ENCODE measurements at regions not wholly inside any gene's neighbourhood (a gene's known extent, or its start where the extent isn't known, plus 50 kb on each side); places are given as distances from the start of the nearest gene placed in this dataset.
"Not testable (repeated sequence)": the region's sequence is repeated elsewhere in the genome, so short reads cannot be mapped to it uniquely, and the experiment has no call there.

DNA sequence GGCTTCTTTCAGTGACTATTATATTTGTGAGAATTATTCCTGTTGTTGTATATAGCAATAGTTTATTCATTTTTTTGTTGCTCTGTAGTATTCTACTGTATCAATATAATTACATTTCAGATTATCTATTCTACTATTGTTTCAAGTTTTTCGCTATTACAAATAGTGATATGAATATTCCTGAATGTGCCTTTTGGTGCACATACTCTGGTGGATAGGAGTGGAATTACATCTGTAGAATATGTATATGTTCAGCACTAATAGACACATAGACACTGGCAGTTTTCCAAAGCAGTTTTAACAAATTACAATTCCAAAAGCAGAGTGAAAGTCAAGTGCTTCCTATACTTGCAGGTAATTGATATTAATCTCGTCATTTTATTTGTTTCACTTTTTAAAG lies 696.2 kb upstream of the PRMT6 start:
- DNase-seq = no peak

DNA sequence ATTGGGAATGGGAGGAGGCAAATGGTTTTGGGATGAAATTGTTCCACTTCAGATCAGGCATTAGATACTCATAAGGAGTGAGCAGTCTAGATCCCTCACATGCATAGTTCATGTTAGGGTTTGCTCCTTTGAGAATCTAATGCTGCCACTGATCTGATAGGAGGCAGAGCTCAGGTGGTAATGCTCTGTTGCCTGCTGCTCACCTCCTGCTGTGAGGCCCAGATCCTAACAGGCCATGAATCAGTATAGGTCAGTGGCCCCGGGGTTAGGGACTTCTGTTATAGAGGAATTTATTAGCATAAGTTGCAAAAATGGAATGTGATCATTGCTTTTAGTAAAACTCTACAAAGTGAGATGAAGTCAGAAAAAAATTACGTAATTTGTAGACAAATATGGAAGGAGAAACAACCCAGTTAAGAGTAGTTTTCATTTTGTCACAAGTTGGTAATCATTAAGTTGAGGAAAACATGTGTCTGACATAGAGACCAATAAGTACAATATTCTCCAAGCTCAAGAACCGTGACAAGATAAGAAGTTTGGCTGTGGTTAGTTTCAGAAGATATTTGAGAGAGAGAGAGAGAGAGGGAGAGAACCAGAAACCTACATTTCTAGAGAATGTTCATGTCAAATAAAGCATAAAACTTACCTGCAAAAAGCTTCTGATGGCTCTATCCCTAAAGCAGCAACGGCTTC lies 689.7 kb upstream of the PRMT6 start:
- DNase-seq = no peak

DNA sequence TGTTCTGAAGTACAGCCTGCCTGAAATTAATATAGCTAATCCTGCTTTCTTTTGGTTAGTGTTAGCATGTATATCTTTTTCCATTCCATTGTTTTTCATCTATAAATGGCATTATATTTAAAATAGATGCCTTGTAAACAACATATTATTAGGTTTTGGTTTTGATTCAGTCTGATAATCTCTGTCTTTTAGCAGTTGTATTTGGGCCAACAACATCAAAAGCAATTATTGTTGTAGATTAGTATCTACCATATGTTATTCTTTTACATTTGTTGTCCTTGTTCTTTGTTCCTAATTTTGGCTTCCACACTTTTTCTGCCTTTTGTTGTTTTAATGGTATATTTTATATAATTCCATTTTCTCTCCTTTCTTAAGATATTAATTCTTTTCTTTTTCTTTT lies 678.2 kb upstream of the PRMT6 start:
- no peak for DNase-seq

DNA sequence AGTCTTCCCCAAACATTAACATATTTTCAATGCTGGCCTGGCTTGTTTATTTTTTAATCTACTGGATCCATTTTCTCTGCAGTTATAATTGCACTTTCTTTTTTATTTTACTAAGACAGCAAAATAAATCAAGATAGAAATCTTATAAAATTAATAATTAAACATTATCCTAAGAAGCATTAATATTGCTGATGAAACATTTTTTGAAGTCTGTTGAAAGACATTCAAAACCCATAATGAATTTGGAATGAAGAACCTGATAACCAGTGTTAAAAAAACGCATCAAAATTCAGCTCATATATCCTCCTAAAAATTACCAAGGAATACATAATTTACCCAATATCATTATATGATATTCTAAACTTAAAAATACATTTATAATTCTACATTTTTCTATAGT lies 675.7 kb upstream of the PRMT6 start:
- DNase-seq = no peak

DNA sequence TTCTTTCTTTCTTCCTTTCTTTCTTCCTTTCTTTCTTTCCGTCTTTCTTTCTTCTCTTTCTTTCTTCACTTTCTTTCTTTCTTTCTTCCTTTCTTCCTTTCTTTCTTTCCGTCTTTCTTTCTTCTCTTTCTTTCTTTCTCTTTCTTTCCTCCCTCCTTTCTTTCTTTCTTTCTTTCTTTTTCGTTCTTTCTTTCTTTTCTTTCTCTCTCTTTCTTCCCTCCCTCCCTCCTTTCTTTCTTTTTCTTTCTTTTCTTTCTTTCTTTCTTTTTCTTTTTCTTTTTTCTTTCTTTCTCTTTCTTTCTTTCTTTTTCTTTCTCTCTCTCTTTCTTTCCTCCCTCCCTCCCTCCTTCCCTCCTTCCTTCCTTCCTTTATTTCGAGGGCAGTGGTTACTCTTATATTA lies 667.3 kb upstream of the PRMT6 start:
- not testable (repeated sequence) for DNase-seq

DNA sequence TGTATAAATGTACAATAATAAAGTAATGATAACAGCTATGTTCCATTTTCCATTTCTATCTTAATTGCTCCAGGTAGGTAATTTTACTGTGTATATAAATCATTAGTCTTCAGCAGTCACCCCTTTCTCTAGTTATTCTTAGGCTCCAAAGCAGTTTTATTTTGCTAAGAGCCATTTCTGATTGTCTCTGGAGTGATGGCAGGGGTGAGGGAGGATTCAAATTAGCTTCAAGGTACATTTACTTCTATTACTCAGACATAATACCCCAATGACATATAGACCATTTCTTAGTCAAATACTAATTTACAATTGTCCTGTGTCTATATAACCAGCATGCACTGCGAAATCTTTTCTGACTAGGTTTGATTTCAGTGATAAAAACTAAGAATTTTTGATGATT lies 663.4 kb upstream of the PRMT6 start:
- DNase-seq = no peak

DNA sequence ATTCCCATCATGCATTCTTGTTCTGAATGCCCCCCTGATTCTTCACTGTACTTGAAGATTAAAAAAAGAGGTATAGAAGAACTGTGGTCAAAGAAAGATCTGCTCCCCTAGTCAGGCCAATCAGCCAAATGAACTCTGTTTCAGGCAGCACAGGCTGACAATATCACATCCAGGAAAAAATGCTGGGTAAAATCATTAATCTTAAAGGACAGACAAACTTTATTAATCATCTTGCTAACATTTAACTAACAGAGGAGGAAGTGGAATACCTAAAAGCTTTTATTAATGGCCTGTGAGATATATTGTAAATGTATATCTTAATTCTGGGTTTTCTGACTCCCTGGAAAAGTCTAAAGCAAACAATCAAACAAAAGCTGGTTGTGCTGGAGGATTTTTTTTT lies 660.5 kb upstream of the PRMT6 start:
- DNase-seq = no peak

DNA sequence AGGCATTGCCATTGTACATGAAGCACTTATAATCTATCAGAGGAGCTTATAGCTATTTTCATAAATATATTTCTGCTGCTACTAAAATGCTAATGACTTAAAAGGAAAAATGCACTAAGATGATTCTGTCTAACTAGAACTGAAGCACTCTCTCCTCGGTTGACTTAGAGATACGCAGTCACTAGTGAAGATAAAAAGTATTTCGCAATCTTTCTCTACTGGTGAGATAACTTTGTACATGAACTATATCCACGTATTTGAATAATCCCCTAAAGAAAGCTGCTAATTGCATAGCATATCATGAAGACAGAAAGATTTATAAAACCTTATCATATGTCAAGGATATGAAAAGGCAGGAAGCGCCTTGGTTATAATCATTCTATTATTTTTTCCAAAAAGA lies 658.1 kb upstream of the PRMT6 start:
- no peak for DNase-seq

DNA sequence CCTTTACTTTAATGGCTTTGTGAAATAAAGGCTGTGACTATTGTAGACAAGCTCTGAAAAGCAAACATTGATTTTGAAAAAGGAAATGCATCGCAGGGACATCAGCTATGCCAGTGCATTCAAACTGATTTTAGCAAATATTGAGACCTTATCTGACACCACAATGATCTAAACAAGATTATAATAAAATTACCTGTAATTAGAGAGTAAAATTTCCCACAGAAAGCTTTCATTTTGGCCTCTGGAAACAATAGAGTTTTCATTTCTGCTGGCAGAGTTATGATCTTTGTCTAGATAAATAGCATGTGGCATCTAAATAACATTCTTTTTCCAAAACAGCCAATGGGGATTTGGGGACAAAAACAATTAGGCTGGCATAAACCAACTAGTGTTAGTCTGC lies 650.4 kb upstream of the PRMT6 start:
- DNase-seq = no peak

DNA sequence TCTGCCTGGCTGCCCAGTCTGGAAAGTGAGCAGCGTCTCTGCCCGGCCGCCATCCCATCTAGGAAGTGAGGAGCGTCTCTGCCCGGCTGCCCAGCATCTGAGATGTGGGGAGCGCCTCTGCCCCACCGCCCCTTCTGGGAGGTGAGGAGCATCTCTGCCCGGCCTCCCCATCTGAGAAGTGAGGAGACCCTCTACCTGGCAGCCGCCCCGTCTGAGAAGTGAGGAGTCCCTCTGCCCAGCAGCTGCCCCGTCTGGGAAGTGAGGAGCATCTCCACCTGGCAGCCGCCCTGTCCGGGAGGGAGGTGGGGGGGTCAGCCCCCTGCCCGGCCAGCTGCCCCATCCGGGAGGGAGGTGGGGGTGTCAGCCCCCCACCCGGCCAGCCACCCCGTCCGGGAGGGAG lies 644.2 kb upstream of the PRMT6 start:
- DNase-seq = not testable (repeated sequence)

DNA sequence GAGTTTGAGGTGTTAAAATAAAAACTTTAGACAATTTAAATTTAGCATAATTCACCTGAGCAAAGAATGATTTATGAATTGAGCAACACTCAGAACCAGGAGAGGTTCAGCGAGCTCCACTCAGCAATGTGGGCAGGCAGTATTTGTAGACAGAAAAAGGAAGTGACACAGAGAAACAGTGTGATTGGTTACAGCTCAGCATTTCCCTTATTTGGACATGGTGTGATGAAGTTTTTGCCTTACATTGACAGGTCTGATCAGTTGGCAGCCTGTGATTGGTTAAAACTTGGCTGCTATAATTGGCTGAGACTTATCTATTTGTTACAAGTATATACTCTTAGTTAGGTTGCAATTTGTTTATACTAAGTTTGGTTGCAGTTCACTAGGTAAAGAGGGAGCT lies 621.2 kb upstream of the PRMT6 start:
- no peak for DNase-seq

DNA sequence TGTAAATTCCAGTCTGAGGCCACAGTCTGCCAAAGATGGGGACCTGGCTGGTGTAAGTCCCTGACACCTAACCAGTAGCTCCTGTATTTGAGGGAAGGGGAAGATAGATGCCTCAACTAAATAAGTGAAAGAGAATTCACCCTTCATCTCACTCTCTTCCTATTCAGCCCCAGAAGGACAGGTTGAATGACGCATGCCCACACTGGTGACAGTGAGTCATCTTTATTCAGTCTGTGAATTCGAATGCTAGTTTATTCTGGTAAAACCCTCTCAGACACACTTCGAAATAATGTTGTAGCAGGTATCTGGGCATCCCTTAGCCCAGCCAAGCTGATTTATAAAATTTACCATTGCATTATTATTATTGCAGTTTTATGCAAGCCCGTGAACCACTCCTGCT lies 617.0 kb upstream of the PRMT6 start:
- DNase-seq = no peak

DNA sequence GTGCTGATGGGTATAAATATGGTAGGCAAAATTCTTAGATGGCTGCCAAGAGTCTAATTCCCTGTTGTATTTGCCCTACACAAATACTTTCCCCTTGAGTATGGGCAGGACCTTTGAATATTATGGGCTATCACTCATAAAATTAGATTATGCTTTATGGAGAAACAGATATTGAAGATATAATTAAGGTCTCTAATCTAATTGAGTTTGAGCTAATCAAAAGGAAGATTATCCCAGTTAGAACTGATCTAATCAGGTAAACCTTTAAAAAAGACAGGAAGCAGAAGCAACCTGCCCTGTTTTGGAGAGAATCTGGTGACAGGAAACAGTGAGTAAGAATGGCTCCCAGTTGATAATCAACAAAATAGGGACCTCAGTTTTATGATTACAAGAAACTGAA lies 609.0 kb upstream of the PRMT6 start:
- DNase-seq = no peak

DNA sequence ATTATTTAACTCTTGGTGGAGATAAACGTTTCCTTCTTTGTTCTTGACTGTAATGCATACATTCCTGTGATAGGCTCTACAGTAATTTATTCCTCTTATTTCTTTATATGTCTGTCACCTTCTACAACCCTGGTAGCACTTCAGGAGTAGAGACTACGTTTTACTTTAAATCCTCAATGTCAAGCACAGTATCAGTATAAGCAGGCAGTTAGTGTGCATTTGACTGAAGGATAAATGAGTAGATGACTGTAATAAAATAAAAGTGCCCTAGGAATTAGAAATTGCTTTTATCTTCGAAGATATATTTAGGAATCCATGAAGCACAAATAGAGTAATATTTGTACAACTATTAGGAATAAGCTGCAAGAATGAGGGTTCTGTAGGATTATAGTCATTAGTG lies 599.6 kb upstream of the PRMT6 start:
- no peak for DNase-seq

DNA sequence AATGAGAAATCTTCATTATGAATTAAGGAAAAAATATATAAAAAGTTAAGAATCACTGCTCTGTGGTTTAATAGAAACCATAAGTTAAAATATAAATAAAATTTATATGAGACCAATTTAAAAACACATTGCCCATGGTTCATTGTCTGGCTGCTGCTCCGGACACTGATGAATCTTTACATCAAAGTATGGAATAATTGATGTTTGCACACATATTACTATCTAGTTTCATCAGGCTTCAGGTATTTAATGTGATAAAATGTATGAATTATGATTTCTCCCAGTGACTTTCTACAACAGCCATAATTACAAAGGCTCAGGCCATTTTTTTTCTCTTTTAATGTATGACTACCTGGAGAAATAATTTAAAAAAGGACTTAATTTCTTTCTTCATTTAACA lies 599.1 kb upstream of the PRMT6 start:
- no peak for DNase-seq

DNA sequence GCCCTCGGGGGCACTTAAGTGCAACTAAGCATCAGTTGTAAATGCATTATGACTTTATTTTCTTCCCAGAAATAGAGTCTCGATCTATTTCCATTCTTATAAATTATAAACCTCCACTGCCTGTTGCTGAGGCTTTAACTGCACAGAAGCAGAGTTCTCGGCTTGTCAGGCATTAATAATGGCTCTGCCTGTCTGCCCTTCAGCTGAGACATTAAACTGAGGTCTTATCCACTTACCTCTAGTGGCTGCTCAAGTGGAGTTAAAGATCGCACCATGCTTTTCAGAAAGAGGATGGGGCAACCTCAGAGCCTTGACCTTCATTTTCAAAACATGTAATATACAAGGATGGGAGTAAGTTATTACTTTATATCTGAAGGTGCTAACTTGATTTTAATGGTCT lies 597.6 kb upstream of the PRMT6 start:
- DNase-seq = no peak

DNA sequence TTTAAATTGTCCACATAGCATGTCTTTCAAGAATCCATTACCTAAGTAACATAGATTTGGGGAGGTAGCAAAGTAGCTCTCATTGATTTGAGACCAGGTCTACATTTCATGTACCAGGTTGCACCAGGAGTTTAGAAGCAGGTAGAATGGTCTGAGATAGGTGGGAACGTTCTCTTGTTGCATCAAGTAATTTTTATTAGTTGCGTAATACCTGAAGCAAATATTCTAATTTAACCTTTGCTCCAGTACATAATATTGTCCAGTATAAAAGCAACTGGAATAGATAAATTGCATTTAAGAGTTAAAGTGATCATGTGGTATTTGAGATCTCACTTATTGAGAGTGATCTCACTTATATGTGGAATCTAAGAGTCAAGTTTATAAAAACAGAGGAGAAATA lies 597.1 kb upstream of the PRMT6 start:
- no peak for DNase-seq

DNA sequence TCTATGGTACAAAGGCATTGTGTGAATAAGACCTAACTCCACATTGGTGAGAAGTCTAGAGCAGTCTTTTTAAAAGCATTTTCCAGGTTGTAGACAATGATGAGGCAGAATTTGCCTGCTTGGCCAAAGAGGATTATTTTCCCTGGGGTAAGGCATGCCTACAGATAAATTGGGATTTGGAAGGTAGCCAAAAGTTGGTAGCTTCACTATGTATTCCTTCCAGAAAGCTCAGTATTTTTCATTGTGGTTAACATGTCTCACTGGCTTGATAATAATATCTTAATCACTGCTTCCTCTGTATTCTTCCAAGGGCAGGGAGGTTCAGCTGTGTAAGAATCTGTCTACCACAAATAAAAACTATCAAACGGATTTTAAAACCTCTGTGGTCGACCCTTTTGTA lies 590.8 kb upstream of the PRMT6 start:
- no peak for DNase-seq

DNA sequence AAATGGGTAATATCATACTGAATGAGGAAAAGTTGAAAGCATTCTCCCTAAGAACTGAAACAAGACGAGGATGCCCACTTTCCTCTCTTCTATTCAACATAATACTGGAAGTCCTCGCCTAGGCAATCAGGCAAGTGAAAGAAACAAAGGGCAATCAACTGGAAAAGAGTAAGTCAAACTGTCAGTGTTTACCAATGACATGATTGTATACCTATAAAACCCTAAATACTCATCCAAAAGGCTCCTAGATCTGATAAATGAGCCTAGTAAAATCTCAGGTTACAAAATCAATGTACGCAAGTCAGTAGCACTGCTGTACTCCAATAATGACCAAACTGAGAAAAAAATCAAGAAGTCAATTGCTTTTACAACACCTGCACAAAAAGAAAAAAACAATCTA lies 575.8 kb upstream of the PRMT6 start:
- DNase-seq = no peak

DNA sequence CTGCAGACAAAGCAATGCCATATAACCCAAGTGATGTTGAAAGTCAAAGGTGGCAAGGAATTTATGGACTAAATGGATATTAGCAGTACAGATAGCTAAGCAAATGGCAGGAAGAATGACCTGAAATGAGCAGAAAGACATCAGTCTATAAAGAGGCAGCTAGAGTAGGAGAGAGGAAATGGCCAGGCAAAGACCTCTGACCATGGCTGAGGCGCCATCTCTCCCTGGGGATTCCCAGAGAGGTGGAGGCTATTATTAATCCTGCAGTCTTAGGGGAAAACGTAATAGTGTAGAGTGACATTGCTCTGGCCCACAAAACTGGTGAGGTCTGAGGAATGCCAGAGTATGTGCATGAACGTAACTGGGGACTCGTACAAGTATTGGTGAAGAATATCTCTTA lies 563.6 kb upstream of the PRMT6 start:
- DNase-seq = no peak

DNA sequence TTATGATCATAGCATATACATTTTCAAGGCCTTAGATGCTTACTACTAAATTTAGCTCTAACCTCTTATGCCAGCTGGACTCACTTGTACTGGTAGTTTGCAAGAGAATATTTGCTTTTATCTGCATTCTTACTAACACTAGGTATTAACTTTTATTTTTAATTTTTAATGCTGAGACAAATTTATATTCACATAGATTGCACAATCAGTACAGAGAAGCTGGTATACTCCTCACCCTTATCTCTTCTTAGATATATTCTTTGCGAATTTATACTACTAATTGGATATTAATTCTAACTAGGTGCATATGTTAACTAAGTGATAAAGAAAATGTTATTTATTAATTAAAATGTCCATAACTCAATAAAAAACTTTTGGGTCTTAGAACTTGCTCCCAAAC lies 561.8 kb upstream of the PRMT6 start:
- no peak for DNase-seq

DNA sequence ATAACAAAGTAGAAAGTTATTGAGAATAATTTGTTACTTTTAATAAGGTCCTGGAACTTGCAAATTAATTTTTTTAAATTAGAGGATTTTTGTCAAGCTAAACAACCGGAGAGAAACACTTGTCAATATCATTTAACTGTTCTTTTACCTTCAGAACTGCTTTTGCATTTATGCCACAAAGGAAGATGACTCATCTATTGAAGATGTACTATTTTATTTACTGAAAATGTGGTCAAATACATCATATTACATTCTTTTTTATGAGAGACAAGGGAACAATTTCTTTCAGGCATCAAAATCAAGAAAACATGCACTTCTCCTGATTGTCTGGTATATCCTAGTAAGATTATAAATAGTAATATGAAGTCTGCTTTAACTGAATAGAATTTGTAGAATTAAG lies 558.2 kb upstream of the PRMT6 start:
- no peak for DNase-seq

DNA sequence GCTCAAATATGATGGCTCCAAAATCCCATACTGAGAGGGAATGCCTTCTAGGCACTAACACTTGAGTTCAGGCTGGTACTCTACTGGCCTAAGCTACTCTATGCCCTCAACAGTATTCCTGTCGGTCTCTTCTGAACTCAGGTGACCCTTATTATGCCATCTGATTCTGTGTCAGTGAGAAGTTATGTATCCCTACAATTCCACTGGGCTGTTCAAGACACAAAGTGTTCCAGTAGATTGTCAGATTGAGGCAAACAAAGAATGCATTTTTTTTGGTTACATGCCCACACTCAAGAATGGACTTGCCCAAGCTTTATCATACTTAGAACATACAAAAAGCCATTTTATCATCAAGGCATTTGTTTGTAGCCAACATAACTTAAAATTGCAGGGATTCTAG lies 553.8 kb upstream of the PRMT6 start:
- no peak for DNase-seq

DNA sequence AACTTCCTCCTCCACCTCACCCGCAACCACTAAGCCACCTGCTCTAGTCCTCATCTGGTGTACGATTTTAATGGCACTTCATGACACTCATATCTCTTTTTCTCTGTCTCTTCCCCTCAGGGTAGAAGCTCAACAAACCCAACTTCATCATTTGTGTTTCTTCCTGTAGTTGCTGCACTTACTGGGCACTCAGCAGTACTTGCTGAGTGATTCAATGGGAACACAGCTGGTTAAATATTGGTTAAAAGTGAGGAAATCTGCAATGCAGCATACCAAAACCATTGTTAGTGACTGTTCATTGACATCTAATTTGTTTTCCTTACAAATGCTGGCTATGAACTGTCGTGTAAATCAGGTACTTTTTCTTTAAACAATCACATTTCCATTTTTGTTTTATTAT lies 541.1 kb upstream of the PRMT6 start:
- DNase-seq = no peak

DNA sequence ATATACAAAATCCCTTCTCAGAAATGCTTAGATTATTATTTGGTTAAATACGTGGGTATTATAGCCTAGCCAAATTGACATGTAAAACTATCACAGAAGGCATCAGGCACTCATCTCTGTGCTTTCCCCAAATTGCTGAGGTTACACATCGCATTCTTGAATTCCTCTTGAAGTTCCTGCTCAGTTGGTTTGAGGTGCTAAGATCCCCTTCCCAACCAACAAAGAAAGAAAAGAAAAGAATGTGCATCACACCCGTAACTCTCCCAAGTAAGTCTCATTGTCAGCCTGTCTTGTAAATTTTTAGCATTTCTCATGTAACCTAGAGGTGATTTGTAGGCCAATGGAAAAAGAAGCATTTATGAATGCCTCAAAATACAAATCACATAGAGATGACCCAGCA lies 539.2 kb upstream of the PRMT6 start:
- DNase-seq = no peak

DNA sequence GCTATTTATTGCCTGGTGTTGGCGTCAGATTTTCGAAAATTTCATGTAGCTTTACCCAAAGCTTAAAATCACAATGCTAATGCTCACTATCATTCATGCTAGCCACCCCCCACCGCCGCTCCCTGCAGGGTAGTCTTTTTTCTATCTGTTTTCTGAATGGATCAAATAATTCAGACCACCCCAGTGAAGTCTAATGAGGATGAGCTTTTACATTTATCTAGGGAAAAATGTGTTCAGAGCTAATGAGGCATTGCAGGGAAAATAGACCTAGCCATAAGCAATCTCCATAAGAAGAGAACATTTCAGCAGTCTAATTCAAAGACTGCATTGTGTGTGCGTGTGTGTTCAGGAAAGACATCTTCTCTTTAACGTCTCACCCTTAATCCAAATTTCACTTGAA lies 533.0 kb upstream of the PRMT6 start:
- no peak for DNase-seq

Data from stimulated activated CD4-positive, alpha-beta T cell treated with anti-CD3 and anti-CD28 coated beads, Interleukin-2, amount 100 ng/mL, for 48 hours (primary cell).